ENCODE measurements at regions not wholly inside any gene's neighbourhood (a gene's known extent, or its start where the extent isn't known, plus 50 kb on each side); places are given as distances from the start of the nearest gene placed in this dataset.

DNA sequence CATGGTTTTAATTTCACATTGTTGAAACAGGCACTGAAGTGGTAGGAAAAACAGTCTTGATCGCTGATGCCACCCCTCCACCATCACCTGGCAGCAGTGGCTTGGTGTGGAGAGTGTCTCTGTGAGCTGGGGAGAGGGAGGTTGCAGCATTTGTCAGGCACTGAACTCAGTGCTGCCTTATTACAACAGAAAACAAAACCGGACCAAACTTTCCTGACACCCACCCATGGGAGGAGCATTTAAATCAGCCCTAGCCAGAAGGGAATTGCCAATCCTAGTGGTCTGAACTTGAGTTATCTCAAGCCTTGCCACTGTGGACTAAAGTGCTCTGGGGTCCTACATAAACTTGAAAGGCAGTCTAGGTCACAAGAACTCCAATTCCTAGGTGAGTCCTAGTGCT, 103.0 kb upstream of the LGALSL start:
- TF ChIP-seq, protein P1, sequence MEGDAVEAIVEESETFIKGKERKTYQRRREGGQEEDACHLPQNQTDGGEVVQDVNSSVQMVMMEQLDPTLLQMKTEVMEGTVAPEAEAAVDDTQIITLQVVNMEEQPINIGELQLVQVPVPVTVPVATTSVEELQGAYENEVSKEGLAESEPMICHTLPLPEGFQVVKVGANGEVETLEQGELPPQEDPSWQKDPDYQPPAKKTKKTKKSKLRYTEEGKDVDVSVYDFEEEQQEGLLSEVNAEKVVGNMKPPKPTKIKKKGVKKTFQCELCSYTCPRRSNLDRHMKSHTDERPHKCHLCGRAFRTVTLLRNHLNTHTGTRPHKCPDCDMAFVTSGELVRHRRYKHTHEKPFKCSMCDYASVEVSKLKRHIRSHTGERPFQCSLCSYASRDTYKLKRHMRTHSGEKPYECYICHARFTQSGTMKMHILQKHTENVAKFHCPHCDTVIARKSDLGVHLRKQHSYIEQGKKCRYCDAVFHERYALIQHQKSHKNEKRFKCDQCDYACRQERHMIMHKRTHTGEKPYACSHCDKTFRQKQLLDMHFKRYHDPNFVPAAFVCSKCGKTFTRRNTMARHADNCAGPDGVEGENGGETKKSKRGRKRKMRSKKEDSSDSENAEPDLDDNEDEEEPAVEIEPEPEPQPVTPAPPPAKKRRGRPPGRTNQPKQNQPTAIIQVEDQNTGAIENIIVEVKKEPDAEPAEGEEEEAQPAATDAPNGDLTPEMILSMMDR (optimal IDR thresholded peaks at IDR 0.05 in 1 of 3, IDR thresholded peaks at IDR 0.05 in 1 of 3, conservative IDR thresholded peaks at IDR 0.05 in 1 of 3; ENCODE audit: extremely low read depth in 1 of 3, insufficient read depth in 2 of 3, low read length in 3 of 3) = no peak
- no peak for TF ChIP-seq EZH2 (IDR thresholded peaks at IDR 0.05; ENCODE audit: low read length)
